ENCODE measurements at regions not wholly inside any gene's neighbourhood (a gene's known extent, or its start where the extent isn't known, plus 50 kb on each side); places are given as distances from the start of the nearest gene placed in this dataset.

GRCh38 chr2:180261976-180262375, 254.9 kb upstream of the CWC22 start:
- TF ChIP-seq REST (IDR thresholded peaks at IDR 0.05; ENCODE audit: insufficient read depth in 1 of 2, low read depth in 2 of 2, low read length in 2 of 2): no peak
- no peak for TF ChIP-seq POLR2AphosphoS5 (IDR thresholded peaks at IDR 0.05; ENCODE audit: low read depth, low read length)
- no peak for TF ChIP-seq SIN3A (IDR thresholded peaks at IDR 0.05; ENCODE audit: borderline replicate concordance, insufficient read depth, low read length)
- TF ChIP-seq TAF1 (IDR thresholded peaks at IDR 0.05; ENCODE audit: borderline replicate concordance, insufficient read depth, low read length): no peak
- no peak for TF ChIP-seq FOXP2 (optimal IDR thresholded peaks at IDR 0.05; ENCODE audit: borderline replicate concordance, extremely low read depth, extremely low read length, insufficient read depth)
